ENCODE measurements at regions not wholly inside any gene's neighbourhood (a gene's known extent, or its start where the extent isn't known, plus 50 kb on each side); places are given as distances from the start of the nearest gene placed in this dataset.

DNA sequence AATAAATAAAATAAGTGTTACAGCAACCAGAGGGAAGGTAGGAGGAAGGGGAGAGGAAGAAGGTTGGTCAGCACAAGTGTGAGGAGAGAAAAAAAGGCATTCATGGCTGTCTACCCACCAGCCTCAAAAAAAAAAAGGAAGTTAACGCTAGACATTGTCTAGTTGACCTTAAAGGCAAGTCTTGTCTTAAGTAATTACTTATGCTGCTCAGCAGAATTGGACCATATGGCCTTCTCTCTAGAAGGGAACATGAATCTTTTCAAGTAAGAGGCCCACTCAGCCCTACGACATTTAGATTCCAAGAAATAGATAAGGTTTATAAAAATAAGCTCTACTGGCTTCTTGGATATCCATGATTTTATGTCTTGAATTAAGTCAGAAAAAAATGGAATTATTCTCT is 172.7 kb downstream of the ETNK1 start:
- H3K4me1 ChIP-seq (ENCODE audit: control insufficient read depth, insufficient read depth, low read length): no peaks in the 10 kb centered on the region
- CTCF ChIA-PET: no interaction called here
- H3K27ac ChIP-seq (ENCODE audit: extremely low read depth, low read depth, low read length): no peak overlapping the region
- POLR2A ChIA-PET: no interaction called here
- no peaks in the 10 kb centered on the region for H3K36me3 ChIP-seq (ENCODE audit: control insufficient read depth in 2 of 2, insufficient read depth in 1 of 2, low read length in 2 of 2)
- no peaks in the 10 kb centered on the region for H3K9me3 ChIP-seq (ENCODE audit: control insufficient read depth, insufficient read depth, low read depth, low read length)
- no peak for TF ChIP-seq ZNF169 (tag by site-specific recombination; IDR thresholded peaks at IDR 0.05)
- TF ChIP-seq, protein P1, sequence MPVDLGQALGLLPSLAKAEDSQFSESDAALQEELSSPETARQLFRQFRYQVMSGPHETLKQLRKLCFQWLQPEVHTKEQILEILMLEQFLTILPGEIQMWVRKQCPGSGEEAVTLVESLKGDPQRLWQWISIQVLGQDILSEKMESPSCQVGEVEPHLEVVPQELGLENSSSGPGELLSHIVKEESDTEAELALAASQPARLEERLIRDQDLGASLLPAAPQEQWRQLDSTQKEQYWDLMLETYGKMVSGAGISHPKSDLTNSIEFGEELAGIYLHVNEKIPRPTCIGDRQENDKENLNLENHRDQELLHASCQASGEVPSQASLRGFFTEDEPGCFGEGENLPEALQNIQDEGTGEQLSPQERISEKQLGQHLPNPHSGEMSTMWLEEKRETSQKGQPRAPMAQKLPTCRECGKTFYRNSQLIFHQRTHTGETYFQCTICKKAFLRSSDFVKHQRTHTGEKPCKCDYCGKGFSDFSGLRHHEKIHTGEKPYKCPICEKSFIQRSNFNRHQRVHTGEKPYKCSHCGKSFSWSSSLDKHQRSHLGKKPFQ (tag by site-specific recombination; IDR thresholded peaks at IDR 0.05): no peak
- TF ChIP-seq ZNF114 (tag by site-specific recombination; IDR thresholded peaks at IDR 0.05): no peak
- TF ChIP-seq, protein P2, sequence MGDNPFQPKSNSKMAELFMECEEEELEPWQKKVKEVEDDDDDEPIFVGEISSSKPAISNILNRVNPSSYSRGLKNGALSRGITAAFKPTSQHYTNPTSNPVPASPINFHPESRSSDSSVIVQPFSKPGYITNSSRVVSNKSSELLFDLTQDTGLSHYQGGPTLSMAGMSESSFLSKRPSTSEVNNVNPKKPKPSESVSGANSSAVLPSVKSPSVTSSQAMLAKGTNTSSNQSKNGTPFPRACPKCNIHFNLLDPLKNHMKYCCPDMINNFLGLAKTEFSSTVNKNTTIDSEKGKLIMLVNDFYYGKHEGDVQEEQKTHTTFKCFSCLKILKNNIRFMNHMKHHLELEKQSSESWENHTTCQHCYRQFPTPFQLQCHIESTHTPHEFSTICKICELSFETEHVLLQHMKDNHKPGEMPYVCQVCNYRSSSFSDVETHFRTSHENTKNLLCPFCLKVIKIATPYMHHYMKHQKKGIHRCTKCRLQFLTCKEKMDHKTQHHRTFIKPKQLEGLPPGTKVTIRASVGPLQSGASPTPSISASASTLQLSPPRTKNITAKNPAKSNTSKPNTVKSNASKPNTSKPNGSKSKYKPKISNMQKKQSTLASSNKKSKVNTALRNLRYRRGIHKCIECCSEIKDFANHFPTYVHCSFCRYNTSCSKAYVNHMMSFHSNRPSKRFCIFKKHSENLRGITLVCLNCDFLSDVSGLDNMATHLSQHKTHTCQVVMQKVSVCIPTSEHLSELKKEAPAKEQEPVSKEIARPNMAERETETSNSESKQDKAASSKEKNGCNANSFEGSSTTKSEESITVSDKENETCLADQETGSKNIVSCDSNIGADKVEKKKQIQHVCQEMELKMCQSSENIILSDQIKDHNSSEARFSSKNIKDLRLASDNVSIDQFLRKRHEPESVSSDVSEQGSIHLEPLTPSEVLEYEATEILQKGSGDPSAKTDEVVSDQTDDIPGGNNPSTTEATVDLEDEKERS (tag by site-specific recombination; IDR thresholded peaks at IDR 0.05): no peak
- no peak for TF ChIP-seq SCRT1 (tag by site-specific recombination; IDR thresholded peaks at IDR 0.05; ENCODE audit: borderline replicate concordance)
- no peak for TF ChIP-seq BCL11A (tag by site-specific recombination; IDR thresholded peaks at IDR 0.05; ENCODE audit: low read depth)
- TF ChIP-seq, protein P3, sequence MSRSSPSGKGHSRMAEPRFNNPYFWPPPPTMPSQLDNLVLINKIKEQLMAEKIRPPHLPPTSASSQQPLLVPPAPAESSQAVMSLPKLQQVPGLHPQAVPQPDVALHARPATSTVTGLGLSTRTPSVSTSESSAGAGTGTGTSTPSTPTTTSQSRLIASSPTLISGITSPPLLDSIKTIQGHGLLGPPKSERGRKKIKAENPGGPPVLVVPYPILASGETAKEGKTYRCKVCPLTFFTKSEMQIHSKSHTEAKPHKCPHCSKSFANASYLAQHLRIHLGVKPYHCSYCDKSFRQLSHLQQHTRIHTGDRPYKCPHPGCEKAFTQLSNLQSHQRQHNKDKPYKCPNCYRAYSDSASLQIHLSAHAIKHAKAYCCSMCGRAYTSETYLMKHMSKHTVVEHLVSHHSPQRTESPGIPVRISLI (tag by site-specific recombination; IDR thresholded peaks at IDR 0.05): no peak
- TF ChIP-seq ZBTB8A (tag by site-specific recombination; IDR thresholded peaks at IDR 0.05): no peak
- TF ChIP-seq ZSCAN23 (tag by site-specific recombination; IDR thresholded peaks at IDR 0.05): no peak
- TF ChIP-seq ZNF561 (tag by site-specific recombination; IDR thresholded peaks at IDR 0.05; ENCODE audit: borderline replicate concordance): no peak
- TF ChIP-seq SP3 (tag by site-specific recombination; IDR thresholded peaks at IDR 0.05): no peak
- TF ChIP-seq ZNF623 (tag by site-specific recombination; IDR thresholded peaks at IDR 0.05): no peak
- TF ChIP-seq, protein P4, sequence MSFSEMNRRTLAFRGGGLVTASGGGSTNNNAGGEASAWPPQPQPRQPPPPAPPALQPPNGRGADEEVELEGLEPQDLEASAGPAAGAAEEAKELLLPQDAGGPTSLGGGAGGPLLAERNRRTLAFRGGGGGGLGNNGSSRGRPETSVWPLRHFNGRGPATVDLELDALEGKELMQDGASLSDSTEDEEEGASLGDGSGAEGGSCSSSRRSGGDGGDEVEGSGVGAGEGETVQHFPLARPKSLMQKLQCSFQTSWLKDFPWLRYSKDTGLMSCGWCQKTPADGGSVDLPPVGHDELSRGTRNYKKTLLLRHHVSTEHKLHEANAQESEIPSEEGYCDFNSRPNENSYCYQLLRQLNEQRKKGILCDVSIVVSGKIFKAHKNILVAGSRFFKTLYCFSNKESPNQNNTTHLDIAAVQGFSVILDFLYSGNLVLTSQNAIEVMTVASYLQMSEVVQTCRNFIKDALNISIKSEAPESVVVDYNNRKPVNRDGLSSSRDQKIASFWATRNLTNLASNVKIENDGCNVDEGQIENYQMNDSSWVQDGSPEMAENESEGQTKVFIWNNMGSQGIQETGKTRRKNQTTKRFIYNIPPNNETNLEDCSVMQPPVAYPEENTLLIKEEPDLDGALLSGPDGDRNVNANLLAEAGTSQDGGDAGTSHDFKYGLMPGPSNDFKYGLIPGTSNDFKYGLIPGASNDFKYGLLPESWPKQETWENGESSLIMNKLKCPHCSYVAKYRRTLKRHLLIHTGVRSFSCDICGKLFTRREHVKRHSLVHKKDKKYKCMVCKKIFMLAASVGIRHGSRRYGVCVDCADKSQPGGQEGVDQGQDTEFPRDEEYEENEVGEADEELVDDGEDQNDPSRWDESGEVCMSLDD (tag by site-specific recombination; IDR thresholded peaks at IDR 0.05): no peak
- no peak overlapping the region for H3K4me3 ChIP-seq (ENCODE audit: low read depth, low read length)

DNA sequence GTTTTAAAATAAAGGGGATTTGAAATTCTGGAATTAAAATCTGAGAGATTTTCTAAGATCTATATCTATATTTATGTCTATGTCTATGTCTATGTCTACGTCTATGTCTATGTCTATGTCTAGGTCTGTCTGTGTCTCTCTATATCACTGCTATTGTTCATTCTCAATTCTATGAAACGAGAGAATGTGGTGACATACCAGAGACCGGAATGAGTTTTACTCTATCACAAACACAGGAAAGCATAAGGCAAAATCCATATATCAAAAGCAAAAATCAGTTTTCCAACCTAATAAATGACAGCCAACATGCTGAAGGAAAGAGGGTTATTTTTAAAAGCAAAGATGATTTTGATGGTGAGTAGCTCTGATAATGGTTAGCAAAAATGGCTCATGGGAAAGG is 173.1 kb downstream of the ETNK1 start:
- no peaks in the 10 kb centered on the region for H3K9me3 ChIP-seq (ENCODE audit: control insufficient read depth, insufficient read depth, low read depth, low read length)
- POLR2A ChIA-PET: no interaction called here
- CTCF ChIA-PET: no interaction called here
- TF ChIP-seq ZNF830 (tag by site-specific recombination; IDR thresholded peaks at IDR 0.05; ENCODE audit: low read depth): no peak
- TF ChIP-seq ZNF654 (tag by site-specific recombination; IDR thresholded peaks at IDR 0.05; ENCODE audit: low read depth): no peak
- TF ChIP-seq ZNF510 (tag by site-specific recombination; IDR thresholded peaks at IDR 0.05; ENCODE audit: insufficient replicate concordance): no peak
- TF ChIP-seq, protein P5, sequence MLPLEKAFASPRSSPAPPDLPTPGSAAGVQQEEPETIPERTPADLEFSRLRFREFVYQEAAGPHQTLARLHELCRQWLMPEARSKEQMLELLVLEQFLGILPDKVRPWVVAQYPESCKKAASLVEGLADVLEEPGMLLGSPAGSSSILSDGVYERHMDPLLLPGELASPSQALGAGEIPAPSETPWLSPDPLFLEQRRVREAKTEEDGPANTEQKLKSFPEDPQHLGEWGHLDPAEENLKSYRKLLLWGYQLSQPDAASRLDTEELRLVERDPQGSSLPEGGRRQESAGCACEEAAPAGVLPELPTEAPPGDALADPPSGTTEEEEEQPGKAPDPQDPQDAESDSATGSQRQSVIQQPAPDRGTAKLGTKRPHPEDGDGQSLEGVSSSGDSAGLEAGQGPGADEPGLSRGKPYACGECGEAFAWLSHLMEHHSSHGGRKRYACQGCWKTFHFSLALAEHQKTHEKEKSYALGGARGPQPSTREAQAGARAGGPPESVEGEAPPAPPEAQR (tag by site-specific recombination; IDR thresholded peaks at IDR 0.05): no peak
- TF ChIP-seq ZNF341 (tag by site-specific recombination; IDR thresholded peaks at IDR 0.05; ENCODE audit: low read depth): no peak
- TF ChIP-seq MYNN (tag by site-specific recombination; IDR thresholded peaks at IDR 0.05; ENCODE audit: borderline replicate concordance): no peak
- TF ChIP-seq BCL11A (tag by site-specific recombination; IDR thresholded peaks at IDR 0.05; ENCODE audit: low read depth): no peak
- TF ChIP-seq ZNF837 (tag by site-specific recombination; IDR thresholded peaks at IDR 0.05): no peak
- TF ChIP-seq ZNF10 (tag by site-specific recombination; IDR thresholded peaks at IDR 0.05): no peak
- no peak for TF ChIP-seq ZNF202 (tag by site-specific recombination; IDR thresholded peaks at IDR 0.05; ENCODE audit: borderline replicate concordance)
- TF ChIP-seq ZNF792 (tag by site-specific recombination; IDR thresholded peaks at IDR 0.05): no peak
- TF ChIP-seq, protein P6, sequence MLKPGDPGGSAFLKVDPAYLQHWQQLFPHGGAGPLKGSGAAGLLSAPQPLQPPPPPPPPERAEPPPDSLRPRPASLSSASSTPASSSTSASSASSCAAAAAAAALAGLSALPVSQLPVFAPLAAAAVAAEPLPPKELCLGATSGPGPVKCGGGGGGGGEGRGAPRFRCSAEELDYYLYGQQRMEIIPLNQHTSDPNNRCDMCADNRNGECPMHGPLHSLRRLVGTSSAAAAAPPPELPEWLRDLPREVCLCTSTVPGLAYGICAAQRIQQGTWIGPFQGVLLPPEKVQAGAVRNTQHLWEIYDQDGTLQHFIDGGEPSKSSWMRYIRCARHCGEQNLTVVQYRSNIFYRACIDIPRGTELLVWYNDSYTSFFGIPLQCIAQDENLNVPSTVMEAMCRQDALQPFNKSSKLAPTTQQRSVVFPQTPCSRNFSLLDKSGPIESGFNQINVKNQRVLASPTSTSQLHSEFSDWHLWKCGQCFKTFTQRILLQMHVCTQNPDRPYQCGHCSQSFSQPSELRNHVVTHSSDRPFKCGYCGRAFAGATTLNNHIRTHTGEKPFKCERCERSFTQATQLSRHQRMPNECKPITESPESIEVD (tag by site-specific recombination; IDR thresholded peaks at IDR 0.05): no peak
- TF ChIP-seq ZNF416 (tag by site-specific recombination; IDR thresholded peaks at IDR 0.05): no peak
- H3K27ac ChIP-seq (ENCODE audit: extremely low read depth, low read depth, low read length): no peak overlapping the region
- H3K36me3 ChIP-seq (ENCODE audit: control insufficient read depth in 2 of 2, insufficient read depth in 1 of 2, low read length in 2 of 2): no peaks in the 10 kb centered on the region
- H3K4me3 ChIP-seq (ENCODE audit: low read depth, low read length): no peak overlapping the region
- no peaks in the 10 kb centered on the region for H3K4me1 ChIP-seq (ENCODE audit: control insufficient read depth, insufficient read depth, low read length)
